Activated CD4-positive, CD25-positive, alpha-beta regulatory T cell treated with anti-CD3 and anti-CD28 coated beads, Interleukin-2, amount 50 U/mL, for 24 hours (primary cell): ENCODE measurements at regions not wholly inside any gene's neighbourhood (a gene's known extent, or its start where the extent isn't known, plus 50 kb on each side); places are given as distances from the start of the nearest gene placed in this dataset.

Source experiments
- ATAC-seq, 2 donors: fragments of 150-1000 bp; cut with Tn5 transposase; one replicate each; pipeline ENCODE4 v1.10.0; 2021; ENCODE audit warnings: mild to moderate bottlenecking in 1 of 2, moderate library complexity in 1 of 2

GRCh38 chr18:78767648-78768071 is 212.0 kb upstream of the SALL3 start:
- no peak for ATAC-seq

- ATAC-seq, result no peak
Observed at GRCh38 chr18:78768221-78768620, 211.4 kb upstream of the SALL3 start.

GRCh38 chr18:78768656-78769501 is 210.7 kb upstream of the SALL3 start:
- no peak for ATAC-seq

GRCh38 chr18:78769502-78770105 is 210.0 kb upstream of the SALL3 start:
- no peak for ATAC-seq

GRCh38 chr18:78770139-78770822 is 209.3 kb upstream of the SALL3 start:
- ATAC-seq, result no peak

- no peak for ATAC-seq
Observed at GRCh38 chr18:78770823-78771139, 208.8 kb upstream of the SALL3 start.

GRCh38 chr18:78771496-78772359 is 207.9 kb upstream of the SALL3 start:
- ATAC-seq, result no peak

- no peak for ATAC-seq
Observed at GRCh38 chr18:78772360-78773302, 207.0 kb upstream of the SALL3 start.

GRCh38 chr18:78773303-78773755 is 206.3 kb upstream of the SALL3 start:
- no peak for ATAC-seq

GRCh38 chr18:78773819-78774218 is 205.8 kb upstream of the SALL3 start:
- no peak for ATAC-seq

- no peak for ATAC-seq
Observed at GRCh38 chr18:78774741-78775141, 204.9 kb upstream of the SALL3 start.

- ATAC-seq, result no peak
Observed at GRCh38 chr18:78776151-78776550, 203.5 kb upstream of the SALL3 start.

- ATAC-seq, result no peak
Observed at GRCh38 chr18:78776706-78777285, 202.8 kb upstream of the SALL3 start.

- no peak for ATAC-seq
Observed at GRCh38 chr18:78777992-78778391, 201.6 kb upstream of the SALL3 start.

- ATAC-seq, result no peak
Observed at GRCh38 chr18:78778651-78779050, 201.0 kb upstream of the SALL3 start.

GRCh38 chr18:78779996-78780718 is 199.5 kb upstream of the SALL3 start:
- ATAC-seq, result no peak

- no peak for ATAC-seq
Observed at GRCh38 chr18:78780719-78781600, 198.7 kb upstream of the SALL3 start.

- no peak for ATAC-seq
Observed at GRCh38 chr18:78781601-78781960, 198.0 kb upstream of the SALL3 start.

- ATAC-seq, result no peak
Observed at GRCh38 chr18:78782951-78783563, 196.6 kb upstream of the SALL3 start.
